ENCODE measurements at regions not wholly inside any gene's neighbourhood (a gene's known extent, or its start where the extent isn't known, plus 50 kb on each side); places are given as distances from the start of the nearest gene placed in this dataset. TPM values are rescaled to one million over a fixed set of nuclear protein-coding genes. Genes with fewer than 3 reads are reported as not detected.

- peaks cover 2% of the 10 kb centered on the region for H3K9me3 Mint-ChIP-seq
Measured at GRCh38 chr21:23160914-23161313, 2162.7 kb downstream of the NCAM2 start.

GRCh38 chr21:23162198-23162946, 2164.2 kb downstream of the NCAM2 start:
- DNase-seq, result no peak
- H3K4me3 ChIP-seq (ENCODE audit: low read length), result no peak overlapping the region
- H3K27me3 ChIP-seq (ENCODE audit: control insufficient read depth in 1 of 2, insufficient read depth in 2 of 2, low read length in 2 of 2), result no peaks in the 10 kb centered on the region
- no peak overlapping the region for H3K4me3 Mint-ChIP-seq
- no peaks in the 10 kb centered on the region for H3K4me1 Mint-ChIP-seq (ENCODE audit: low read depth)
- H3K9me3 ChIP-seq (ENCODE audit: control insufficient read depth in 1 of 2, insufficient read depth in 1 of 2, low read length in 2 of 2), result peaks cover 0 to 8% of the 10 kb centered on the region in 2 experiments
- no peak for TF ChIP-seq CTCF (IDR thresholded peaks at IDR 0.05)
- intact Hi-C loops (cut with DNase I, micrococcal nuclease), result no loop called here
- no peak overlapping the region for H3K27ac ChIP-seq (ENCODE audit: low read depth in 1 of 2, low read length in 2 of 2)
- no peaks in the 10 kb centered on the region for H3K4me1 ChIP-seq (ENCODE audit: insufficient read depth, low read length)
- H3K36me3 ChIP-seq (ENCODE audit: insufficient read depth, low read length), result no peaks in the 10 kb centered on the region
- no peaks in the 10 kb centered on the region for H3K36me3 Mint-ChIP-seq (ENCODE audit: low read depth)
- H3K27ac Mint-ChIP-seq, result no peak overlapping the region
- no peak for ATAC-seq (ENCODE audit: poor library complexity)
- no peaks in the 10 kb centered on the region for H3K27me3 Mint-ChIP-seq
- ChIA-PET CTCF (no interaction called here), POLR2A (no interaction called here)
- H3K9me3 Mint-ChIP-seq, result peaks cover 2% of the 10 kb centered on the region

More at GRCh38 chr21:23160914-23161313, 2162.7 kb downstream of the NCAM2 start:
- Histone ChIP-seq H3K27ac (ENCODE audit: low read depth in 1 of 2, low read length in 2 of 2) (no peak overlapping the region), H3K27me3 (ENCODE audit: control insufficient read depth in 1 of 2, insufficient read depth in 2 of 2, low read length in 2 of 2) (no peaks in the 10 kb centered on the region), H3K4me1 (ENCODE audit: insufficient read depth, low read length) (no peaks in the 10 kb centered on the region), H3K9me3 (ENCODE audit: control insufficient read depth in 1 of 2, insufficient read depth in 1 of 2, low read length in 2 of 2) (peaks cover 0 to 8% of the 10 kb centered on the region in 2 experiments), H3K36me3 (ENCODE audit: insufficient read depth, low read length) (no peaks in the 10 kb centered on the region), H3K4me3 (ENCODE audit: low read length) (no peak overlapping the region)
- no peaks in the 10 kb centered on the region for H3K36me3 Mint-ChIP-seq (ENCODE audit: low read depth)
- no peak overlapping the region for H3K4me3 Mint-ChIP-seq
- no peak for ATAC-seq (ENCODE audit: poor library complexity)
- DNase-seq, result no peak
- H3K4me1 Mint-ChIP-seq (ENCODE audit: low read depth), result no peaks in the 10 kb centered on the region
- ChIA-PET POLR2A (no interaction called here), CTCF (interaction anchor here (1.3 kb wide), 1 partner anchor 11 kb away, joined by 3 read pairs; no protein-coding TSS in a partner anchor)
- no peak overlapping the region for H3K27ac Mint-ChIP-seq
- intact Hi-C loops (cut with DNase I, micrococcal nuclease), result no loop called here
- no peaks in the 10 kb centered on the region for H3K27me3 Mint-ChIP-seq
- no peak for TF ChIP-seq CTCF (IDR thresholded peaks at IDR 0.05)

Small RNAs in the stretch of these regions (microRNA-seq; reads per million reads assigned to microRNA genes)
- gene MIR6130 (ENCODE audit: borderline microRNAs expressed, borderline replicate concordance), result not detected

All from CD4-positive, alpha-beta T cell (primary cell).